B cell (primary cell): ENCODE measurements at regions not wholly inside any gene's neighbourhood (a gene's known extent, or its start where the extent isn't known, plus 50 kb on each side); places are given as distances from the start of the nearest gene placed in this dataset.

Source experiments
- CTCF ChIP-seq: fragments of 200-600 bp; IDR thresholded peaks from one replicate; pipeline ENCODE4 v1.8.0; 2022; ENCODE audit warnings: antibody characterized with exemption, mild to moderate bottlenecking
- EZH2 ChIP-seq: IDR thresholded peaks from 2 replicates; pipeline ENCODE4 v1.6.1; 2012; ENCODE audit warnings: borderline replicate concordance, low read depth, mild to moderate bottlenecking, moderate library complexity, low read length; ENCODE audit not compliant: insufficient read depth, poor library complexity, severe bottlenecking

GRCh38 chr1:168906367-168906766 lies 177.4 kb upstream of the DPT start:
- TF ChIP-seq CTCF = no peak
- TF ChIP-seq EZH2 = no peak
